Progenitor cell of endocrine pancreas (in vitro differentiated cells): ENCODE measurements at regions not wholly inside any gene's neighbourhood (a gene's known extent, or its start where the extent isn't known, plus 50 kb on each side); places are given as distances from the start of the nearest gene placed in this dataset.
"Not testable (repeated sequence)": the region's sequence is repeated elsewhere in the genome, so short reads cannot be mapped to it uniquely, and the experiment has no call there.

Source experiments
- DNase-seq: peaks from one replicate; pipeline ENCODE4 v3.0.0; 2021; ENCODE audit warnings: low spot score; ENCODE audit not compliant: unreplicated experiment
- H3K27ac Mint-ChIP-seq: 2 replicates; pipeline ENCODE4 v1.8.0; 2021; ENCODE audit warnings: mild to moderate bottlenecking, moderate library complexity, mixed read lengths
- H3K27me3 Mint-ChIP-seq: 2 replicates; pipeline ENCODE4 v1.8.0; 2021; ENCODE audit warnings: mixed read lengths
- H3K36me3 Mint-ChIP-seq: 2 replicates; pipeline ENCODE4 v1.8.0; 2022; ENCODE audit warnings: mixed read lengths; ENCODE audit not compliant: insufficient read depth
- H3K4me1 Mint-ChIP-seq: 2 replicates; pipeline ENCODE4 v1.8.0; 2021; ENCODE audit warnings: low read depth, mixed read lengths
- H3K4me3 Mint-ChIP-seq: 2 replicates; pipeline ENCODE4 v1.8.0; 2021; ENCODE audit warnings: low read depth, mild to moderate bottlenecking, moderate library complexity, mixed read lengths
- H3K9me3 Mint-ChIP-seq: 2 replicates; pipeline ENCODE4 v1.8.0; 2021; ENCODE audit warnings: low read depth, mixed read lengths
- TF ChIP-seq, protein P1 (sequence below): fragments of 200-600 bp; sonication (generic); IDR thresholded peaks from one replicate; pipeline ENCODE4 v1.5.0; 2021; ENCODE audit warnings: antibody characterized with exemption, mild to moderate bottlenecking; ENCODE audit not compliant: unreplicated experiment

DNA sequence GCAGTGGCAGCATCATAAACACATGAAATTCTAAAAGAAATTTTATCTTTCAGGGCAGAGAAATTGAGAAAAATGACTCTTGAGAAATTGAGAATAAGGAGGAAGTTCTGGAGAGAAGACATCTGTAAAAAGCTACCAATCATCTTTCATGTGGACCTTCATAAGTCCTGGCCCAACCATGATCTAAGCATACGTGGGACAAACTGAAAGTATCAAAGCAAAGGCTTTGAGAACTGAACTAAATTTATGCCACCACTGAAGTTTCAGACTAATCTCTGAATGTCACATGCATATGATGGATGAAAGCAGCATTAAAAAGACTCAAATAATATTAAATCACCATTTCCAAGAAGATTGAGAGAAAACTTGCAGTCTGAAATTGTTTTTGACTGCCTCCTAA is 1502.8 kb upstream of the LRRTM3 start:
- no peak for DNase-seq
- no peak overlapping the region for H3K27ac Mint-ChIP-seq
- H3K36me3 Mint-ChIP-seq, result no peaks in the 10 kb centered on the region
- H3K4me1 Mint-ChIP-seq, result peaks cover 6% of the 10 kb centered on the region
- no peak overlapping the region for H3K4me3 Mint-ChIP-seq
- no peaks in the 10 kb centered on the region for H3K27me3 Mint-ChIP-seq
- H3K9me3 Mint-ChIP-seq, result peaks cover 9% of the 10 kb centered on the region
- TF ChIP-seq, protein P1, sequence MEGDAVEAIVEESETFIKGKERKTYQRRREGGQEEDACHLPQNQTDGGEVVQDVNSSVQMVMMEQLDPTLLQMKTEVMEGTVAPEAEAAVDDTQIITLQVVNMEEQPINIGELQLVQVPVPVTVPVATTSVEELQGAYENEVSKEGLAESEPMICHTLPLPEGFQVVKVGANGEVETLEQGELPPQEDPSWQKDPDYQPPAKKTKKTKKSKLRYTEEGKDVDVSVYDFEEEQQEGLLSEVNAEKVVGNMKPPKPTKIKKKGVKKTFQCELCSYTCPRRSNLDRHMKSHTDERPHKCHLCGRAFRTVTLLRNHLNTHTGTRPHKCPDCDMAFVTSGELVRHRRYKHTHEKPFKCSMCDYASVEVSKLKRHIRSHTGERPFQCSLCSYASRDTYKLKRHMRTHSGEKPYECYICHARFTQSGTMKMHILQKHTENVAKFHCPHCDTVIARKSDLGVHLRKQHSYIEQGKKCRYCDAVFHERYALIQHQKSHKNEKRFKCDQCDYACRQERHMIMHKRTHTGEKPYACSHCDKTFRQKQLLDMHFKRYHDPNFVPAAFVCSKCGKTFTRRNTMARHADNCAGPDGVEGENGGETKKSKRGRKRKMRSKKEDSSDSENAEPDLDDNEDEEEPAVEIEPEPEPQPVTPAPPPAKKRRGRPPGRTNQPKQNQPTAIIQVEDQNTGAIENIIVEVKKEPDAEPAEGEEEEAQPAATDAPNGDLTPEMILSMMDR, result no peak

DNA sequence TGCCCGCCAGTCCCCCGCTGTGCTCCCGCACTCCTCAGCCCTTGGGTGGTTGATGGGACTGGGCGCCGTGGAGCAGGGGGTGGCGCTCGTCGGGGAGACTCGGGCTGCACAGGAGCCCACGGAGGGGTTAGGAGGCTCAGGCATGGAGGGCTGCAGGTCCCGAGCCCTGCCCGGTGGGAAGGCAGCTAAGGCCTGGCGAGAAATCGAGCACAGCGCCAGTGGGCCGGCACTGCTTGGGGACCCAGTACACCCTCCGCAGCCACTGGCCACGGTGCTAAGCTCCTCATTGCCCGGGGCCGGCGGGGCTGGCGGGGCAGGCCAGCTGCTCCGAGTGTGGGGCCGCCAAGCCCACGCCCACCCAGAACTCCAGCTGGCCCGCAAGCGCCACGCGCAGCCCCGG is 1496.5 kb upstream of the LRRTM3 start:
- H3K36me3 Mint-ChIP-seq, H3K27me3 Mint-ChIP-seq, H3K27ac Mint-ChIP-seq, H3K9me3 Mint-ChIP-seq, H3K4me3 Mint-ChIP-seq, DNase-seq, H3K4me1 Mint-ChIP-seq: not testable (repeated sequence)

DNA sequence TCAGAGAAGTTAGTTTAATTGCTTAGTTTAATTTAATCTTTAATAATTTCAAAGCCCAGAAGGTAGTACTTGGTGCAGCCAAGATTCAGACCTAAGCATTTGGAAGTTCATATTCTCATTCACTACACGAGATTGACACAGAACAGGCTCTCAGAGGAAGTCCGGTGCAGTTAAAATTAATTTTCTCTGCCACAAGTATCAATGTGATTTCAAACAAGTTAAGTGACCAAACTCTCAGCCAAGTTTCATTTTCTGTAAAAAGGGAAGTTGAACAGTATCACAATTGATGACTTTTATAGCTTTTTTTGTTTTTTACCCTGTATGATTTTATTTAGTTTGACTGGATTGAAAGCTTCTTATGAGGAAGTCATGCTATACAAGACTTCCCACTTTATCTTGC is 1494.9 kb upstream of the LRRTM3 start:
- H3K4me1 Mint-ChIP-seq, result no peaks in the 10 kb centered on the region
- H3K27ac Mint-ChIP-seq, result no peak overlapping the region
- H3K36me3 Mint-ChIP-seq, result no peaks in the 10 kb centered on the region
- H3K4me3 Mint-ChIP-seq, result no peak overlapping the region
- DNase-seq, result no peak
- no peaks in the 10 kb centered on the region for H3K27me3 Mint-ChIP-seq
- H3K9me3 Mint-ChIP-seq, result peaks cover 3% of the 10 kb centered on the region
- TF ChIP-seq, protein P1, result no peak

DNA sequence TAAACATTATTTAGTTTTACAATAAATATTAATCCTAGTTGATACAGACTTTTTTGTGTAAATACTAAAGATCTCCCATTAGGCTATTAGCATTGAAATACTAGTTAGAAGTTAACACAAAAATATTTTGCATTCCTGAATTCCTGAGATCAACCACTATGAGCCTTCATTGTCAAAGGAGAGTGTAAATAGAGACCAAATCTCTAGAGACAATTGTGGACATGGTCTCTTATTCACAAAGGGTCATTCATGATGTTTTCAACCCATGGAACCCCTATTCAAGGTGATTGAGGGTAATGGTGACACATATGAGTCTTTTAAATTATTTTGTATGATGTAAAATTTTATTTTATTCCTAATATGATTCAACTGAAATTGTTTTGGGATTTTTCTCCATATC is 1454.8 kb upstream of the LRRTM3 start:
- DNase-seq, result no peak
- no peak overlapping the region for H3K27ac Mint-ChIP-seq
- peaks cover 4% of the 10 kb centered on the region for H3K4me1 Mint-ChIP-seq
- TF ChIP-seq, protein P1, result no peak
- H3K27me3 Mint-ChIP-seq, result no peaks in the 10 kb centered on the region
- no peaks in the 10 kb centered on the region for H3K36me3 Mint-ChIP-seq
- no peak overlapping the region for H3K4me3 Mint-ChIP-seq
- H3K9me3 Mint-ChIP-seq, result peaks cover 3% of the 10 kb centered on the region

DNA sequence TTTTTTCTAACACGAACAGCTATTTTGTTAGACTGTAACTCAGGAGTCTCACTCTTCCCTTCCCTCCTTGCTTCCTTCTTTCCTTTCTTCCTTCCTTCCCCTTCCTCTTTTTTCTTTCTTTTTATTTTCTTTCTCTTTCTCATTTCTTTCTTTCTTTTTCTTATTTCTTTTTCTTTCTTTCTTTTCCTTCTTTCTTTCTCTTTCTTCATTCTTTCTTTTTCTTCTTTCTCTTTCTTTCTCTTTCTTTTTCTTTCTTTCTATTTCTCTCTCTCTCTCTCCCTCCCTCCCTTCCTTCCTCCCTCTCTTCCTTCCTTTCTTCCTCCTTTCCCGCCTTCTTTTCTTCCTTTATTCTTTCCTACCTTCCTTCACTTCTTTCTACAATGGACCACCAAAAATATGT is 1443.0 kb upstream of the LRRTM3 start:
- no peaks in the 10 kb centered on the region for H3K4me1 Mint-ChIP-seq
- H3K27me3 Mint-ChIP-seq, result no peaks in the 10 kb centered on the region
- no peak for DNase-seq
- H3K36me3 Mint-ChIP-seq, result no peaks in the 10 kb centered on the region
- H3K4me3 Mint-ChIP-seq, result no peak overlapping the region
- H3K9me3 Mint-ChIP-seq, result no peaks in the 10 kb centered on the region
- TF ChIP-seq, protein P1, result no peak
- no peak overlapping the region for H3K27ac Mint-ChIP-seq

DNA sequence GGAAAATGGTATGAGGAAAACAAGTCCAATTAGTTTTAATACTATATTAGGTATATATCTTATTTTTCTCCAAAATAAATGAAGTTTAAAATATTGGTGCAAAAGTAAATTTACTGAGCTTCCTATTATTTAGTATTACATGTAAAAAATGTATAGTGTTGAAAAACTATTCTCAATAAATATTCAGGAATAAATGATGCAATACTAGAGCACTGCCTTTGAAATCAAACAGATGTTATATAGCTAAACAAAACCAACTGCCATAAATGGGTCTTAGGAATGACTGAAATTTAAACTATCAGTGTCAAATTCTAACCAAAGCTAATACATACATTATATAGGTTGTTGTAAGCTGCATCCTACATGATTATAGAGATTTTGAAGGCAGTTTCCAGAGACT is 1434.0 kb upstream of the LRRTM3 start:
- no peaks in the 10 kb centered on the region for H3K27me3 Mint-ChIP-seq
- H3K4me1 Mint-ChIP-seq, result peaks cover 10% of the 10 kb centered on the region
- TF ChIP-seq, protein P1, result no peak
- H3K9me3 Mint-ChIP-seq, result peaks cover 10% of the 10 kb centered on the region
- no peak overlapping the region for H3K4me3 Mint-ChIP-seq
- DNase-seq, result no peak
- H3K27ac Mint-ChIP-seq, result no peak overlapping the region
- no peaks in the 10 kb centered on the region for H3K36me3 Mint-ChIP-seq
